SH-SY5Y (cell line): ENCODE measurements at regions not wholly inside any gene's neighbourhood (a gene's known extent, or its start where the extent isn't known, plus 50 kb on each side); places are given as distances from the start of the nearest gene placed in this dataset.

Experiments used
- GATA2 ChIP-seq: IDR thresholded peaks from 2 replicates; pipeline ENCODE4 v1.6.1; 2011; ENCODE audit warnings: mild to moderate bottlenecking, low read depth, low read length
- GATA3 ChIP-seq: IDR thresholded peaks from 2 replicates; pipeline ENCODE4 v1.6.1; 2011; ENCODE audit warnings: low read depth, mild to moderate bottlenecking, low read length, moderate library complexity

DNA sequence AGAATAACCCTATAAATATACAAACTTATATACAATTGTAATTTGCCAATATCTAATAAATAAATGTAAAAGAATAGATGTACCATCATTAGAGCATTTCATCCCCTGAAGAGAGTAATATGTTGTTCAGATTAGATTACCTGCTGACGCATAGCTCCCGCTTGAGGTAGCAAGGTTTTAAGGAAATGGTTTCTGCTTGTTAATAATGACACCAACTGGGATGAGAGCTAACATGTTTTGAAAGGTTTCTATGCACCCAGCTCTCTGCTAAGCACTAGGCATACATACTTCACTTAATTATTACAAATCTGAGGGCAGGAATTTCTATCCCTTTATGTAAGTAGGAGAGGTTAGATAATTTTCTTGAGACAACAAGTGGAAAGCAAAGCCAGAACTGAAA lies 1003.3 kb upstream of the SORCS1 start:
- no peak for TF ChIP-seq GATA3
- no peak for TF ChIP-seq GATA2

DNA sequence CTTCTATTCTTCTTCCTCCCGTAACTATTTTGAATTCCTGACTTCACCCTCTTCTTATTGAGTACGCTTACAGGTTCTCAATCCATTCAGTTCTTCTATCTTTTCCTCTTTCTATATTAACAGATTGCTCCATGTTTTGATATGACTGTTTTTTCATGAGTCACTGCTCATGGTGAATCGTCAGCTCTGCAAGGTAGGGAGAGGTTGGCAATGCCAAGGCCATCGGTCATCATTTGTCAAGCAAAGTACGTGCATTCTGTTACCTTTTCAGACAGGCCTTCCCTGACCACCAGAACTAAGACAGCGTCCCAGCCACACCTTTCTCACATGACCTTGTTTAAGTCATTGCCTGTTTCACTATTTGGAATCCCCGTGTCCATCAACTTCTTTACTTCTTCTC lies 1001.9 kb upstream of the SORCS1 start:
- no peak for TF ChIP-seq GATA3
- no peak for TF ChIP-seq GATA2

DNA sequence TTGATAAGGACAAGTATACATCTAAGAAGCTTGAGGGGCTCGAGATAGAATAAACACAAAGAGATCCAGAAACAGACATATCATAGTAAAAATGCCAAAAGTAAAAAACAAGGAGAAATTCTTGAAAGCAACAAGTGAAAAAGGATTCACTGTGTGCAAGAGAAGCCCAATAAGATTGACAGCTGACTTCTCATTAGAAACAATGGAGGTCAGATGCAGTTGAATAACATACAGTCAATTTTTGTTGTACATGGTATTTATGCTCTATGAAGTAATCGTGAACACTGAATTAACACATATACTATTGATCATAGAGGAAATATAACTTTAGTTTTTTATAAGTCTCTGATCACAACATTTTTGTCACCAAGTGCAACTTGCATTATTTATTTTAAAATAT lies 982.8 kb upstream of the SORCS1 start:
- TF ChIP-seq GATA2 (no peak), GATA3 (no peak)

DNA sequence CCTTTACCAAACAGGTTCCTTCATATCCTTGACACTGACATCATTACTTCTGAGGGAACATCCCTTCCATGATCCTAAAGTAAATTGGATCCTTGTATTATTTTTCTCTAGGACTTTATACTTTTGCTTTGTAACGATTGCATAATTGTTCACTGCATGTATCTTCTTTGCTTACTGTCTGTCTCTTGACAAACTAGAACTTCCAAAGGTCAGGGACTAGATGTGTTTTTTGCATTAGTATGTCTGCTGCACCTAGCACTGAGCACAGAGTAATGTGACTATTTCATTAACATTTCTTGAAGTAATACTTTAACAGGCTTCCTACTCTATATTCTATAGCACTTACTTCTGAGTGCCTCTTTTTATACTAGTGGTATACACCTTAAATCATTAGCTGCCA lies 976.6 kb upstream of the SORCS1 start:
- TF ChIP-seq GATA3, result no peak
- TF ChIP-seq GATA2, result no peak

DNA sequence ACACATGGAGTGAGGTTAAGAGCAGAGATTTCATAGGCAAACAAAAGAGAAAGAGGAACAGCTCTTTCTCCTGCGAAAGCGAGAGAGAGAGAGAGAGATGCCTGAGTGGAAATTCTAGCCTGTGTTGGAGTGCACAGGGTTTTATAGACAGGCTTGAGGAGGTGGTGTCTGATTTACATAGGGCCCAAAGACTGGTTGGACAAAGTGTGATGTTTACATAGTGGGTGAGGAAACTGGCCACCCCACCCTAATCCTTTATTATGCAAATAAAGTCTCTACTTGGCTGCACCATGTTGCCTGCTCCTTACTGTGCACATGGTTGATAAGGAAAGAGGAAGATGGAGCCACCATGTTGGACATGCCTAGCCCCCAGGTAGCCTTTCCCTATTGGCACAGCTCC lies 967.8 kb upstream of the SORCS1 start:
- TF ChIP-seq GATA3 (no peak), GATA2 (no peak)

DNA sequence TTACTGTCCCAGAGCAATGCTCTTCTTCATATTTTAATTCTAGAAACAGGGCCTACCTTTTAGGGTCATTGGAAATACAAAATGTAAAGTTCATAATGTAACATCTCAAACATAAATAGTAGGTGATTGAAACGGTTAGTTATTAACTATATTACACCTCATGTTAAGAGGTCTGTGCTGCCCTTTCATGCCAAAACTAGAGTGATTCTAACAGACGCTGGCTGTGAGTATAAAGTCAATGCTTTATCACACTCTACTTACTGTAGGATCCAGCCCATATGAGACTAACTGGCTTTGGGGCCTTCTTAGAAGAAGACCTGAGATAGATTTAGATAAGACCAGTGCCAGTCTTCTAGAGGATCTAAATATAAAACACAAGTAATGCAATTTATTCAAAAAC lies 966.1 kb upstream of the SORCS1 start:
- no peak for TF ChIP-seq GATA2
- no peak for TF ChIP-seq GATA3

DNA sequence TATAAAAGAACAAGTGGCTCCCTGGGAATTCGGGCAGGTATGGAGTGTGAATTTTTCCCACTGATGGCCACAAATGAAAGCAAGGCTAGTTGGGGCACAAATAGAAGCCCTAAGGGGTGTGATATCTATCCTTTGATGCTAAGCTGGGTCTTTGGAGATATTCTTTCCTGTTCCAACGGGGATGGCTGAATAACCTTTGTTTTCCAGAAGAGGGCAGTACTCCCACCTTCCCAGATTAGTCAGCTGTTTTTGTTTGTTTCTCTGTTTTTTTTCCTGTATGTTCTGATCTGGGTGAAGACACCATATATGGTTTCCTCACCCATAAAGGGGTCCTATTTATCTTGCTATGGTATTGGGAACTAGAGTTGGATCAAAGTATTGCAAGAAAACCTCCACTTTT lies 947.7 kb upstream of the SORCS1 start:
- TF ChIP-seq GATA3 (no peak), GATA2 (no peak)

DNA sequence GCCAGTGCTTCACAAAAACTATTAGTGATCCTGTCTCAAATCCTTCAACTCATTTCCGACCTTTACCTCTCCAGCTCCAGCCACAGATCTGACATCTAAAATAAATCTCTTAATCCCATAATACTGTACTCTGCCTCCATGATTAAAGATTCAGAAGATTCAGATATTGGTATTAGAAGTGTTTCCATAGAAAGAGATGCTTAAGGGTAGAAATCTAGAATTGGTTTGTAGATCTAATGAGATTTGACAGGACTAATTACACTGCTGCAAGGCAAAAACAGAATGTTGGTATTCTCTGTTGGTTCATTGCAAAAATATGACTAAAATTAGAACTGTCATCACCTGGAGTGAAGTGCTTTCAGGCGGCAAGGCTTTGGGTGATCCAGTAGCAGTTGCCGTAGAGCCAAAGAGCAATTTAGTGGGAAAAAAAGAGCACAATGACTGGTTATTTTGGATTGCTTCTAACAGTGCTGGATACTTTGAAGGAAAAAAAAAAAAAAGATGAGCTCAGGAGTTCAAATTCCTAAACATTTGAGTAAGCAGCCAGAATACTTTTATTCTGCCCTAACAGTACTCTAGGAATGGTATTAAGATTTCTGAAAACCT lies 940.1 kb upstream of the SORCS1 start:
- no peak for TF ChIP-seq GATA2

DNA sequence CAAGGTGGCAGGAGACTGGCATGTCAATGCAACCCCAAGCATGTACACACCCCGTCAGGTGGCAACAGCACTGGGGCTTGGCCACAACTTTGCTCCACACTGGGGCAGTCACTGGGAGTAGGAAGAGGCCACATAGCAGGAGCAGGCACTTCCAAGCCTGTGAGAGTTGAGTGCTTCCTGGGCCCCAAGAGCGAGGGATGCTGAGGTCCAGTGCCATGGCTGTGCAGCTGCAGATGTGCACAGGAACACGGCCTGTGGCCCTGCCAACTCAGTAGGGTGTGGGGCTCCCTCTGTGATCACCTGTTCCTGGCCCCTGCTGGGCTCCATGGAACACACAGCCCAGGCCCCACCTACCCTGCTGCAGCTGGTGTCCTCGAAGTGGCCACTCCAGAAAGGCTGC lies 932.8 kb upstream of the SORCS1 start:
- TF ChIP-seq GATA3, result no peak
- TF ChIP-seq GATA2, result no peak

DNA sequence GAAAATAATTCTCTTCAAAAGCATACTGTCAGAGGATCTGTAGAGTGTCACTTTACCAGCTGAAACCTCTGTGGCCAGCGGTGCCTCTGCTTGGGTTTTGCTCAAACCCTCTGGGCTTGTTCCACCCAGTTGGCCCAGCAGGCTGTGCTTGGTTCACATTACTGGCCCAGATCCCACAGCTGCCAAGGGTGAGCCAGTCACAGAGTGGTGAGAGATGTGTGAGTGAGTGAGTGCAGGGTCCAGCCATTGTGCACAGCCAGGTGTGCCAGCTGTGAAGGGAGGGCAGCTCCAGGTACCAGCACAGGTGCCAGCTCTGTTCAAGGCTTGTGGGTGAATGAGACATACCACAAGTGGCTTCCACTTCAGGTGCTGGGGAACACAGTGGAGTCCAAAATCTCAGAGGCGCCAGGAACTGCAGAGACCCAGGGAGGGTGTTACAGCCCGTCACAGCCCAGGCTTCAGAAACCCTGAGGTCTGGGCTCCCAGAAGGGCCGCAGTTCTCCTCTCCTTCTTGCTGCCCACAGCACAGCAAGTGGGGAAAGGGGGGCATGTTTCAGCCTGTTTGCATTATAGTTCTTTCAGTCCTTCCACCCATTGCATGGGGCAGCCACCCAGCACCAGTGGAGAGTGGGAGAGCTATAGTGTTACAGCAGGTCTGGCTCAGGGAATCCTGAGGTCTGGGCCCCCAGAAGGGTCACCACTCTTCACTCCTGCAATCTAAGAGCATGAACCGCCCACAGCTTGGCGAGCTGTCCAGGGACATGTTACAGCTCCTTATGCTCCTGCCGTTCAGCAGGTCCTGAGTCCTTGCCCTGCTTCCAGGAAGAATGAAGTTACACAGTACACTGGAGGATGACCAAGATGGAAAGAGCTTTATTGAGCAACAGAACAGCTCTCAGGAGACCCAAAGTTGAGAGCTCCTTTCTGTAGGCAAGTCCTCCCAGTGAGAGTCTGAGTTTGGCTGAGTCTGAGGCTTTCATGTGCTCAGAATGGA lies 931.7 kb upstream of the SORCS1 start:
- TF ChIP-seq GATA3 (no peak), GATA2 (no peak)

DNA sequence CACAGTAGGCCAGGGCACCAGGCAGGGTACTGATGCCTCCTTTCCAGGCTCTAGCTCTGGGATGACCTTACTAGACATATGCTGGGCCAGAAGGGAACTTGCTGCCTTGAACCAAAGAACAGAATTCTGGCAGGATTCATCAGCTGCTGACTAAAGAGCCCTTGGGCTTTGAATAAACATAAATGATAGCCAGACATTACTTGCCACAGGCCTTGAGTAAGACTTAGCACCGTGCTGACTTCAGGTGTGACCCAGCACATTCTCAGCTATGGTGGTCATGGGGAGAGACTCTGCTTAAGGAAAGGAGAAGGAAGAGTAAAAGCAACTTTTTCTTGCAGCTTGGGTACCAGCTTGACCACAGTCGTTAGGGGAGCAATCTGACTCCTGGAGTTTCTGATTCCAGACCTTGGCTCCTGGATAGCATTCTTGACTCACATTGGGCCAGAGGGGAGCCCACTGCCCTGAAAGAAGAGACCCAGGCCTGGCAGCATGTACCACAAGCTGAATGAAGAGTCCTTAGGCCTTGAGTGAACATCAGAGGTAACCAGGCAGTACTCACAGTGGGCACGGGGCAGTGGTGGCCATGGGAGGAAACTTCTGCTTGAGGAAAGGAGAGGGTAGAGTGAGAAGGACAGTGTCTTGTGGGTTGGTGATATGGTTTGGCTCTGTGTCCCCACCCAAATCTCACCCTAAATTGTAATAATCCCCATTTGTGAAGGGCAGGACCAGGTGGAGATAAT lies 926.1 kb upstream of the SORCS1 start:
- TF ChIP-seq GATA2 (no peak), GATA3 (no peak)

DNA sequence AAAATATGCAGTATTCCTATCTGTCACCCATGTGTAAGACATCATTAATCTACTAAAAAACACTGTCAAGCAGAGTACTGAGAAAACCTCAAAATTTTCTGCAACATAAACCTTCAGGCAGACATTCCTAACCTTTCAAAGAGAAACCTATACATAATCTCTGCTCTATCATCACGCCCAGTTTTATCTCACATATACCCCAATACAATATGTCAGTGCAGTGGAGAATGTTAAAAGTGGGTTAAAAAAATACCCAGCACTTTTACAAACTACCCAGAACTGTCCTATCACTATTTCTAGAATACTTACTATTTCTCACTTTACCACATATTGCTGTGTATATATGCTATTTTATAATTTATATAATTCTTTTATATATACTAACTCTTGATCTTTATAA lies 922.0 kb upstream of the SORCS1 start:
- no peak for TF ChIP-seq GATA2
- no peak for TF ChIP-seq GATA3

DNA sequence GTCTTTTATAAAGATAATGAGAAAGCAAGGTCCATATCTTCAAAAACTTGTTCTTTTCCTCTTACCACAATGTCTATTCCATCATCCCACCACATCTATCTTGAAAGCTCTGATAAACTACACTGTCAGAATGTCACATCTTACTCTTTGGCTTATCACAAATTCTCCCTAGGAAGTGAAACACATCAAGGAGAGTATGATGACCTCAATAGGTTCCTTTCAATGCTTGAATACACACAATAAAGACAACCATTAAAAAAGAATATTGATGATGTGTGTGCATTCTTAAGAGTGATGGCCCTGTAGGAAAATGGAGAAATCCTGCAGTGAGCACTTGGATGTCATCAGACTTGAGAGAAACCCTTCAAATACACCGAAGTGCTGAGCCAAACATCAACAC lies 918.1 kb upstream of the SORCS1 start:
- TF ChIP-seq GATA2, result no peak
- TF ChIP-seq GATA3, result no peak

DNA sequence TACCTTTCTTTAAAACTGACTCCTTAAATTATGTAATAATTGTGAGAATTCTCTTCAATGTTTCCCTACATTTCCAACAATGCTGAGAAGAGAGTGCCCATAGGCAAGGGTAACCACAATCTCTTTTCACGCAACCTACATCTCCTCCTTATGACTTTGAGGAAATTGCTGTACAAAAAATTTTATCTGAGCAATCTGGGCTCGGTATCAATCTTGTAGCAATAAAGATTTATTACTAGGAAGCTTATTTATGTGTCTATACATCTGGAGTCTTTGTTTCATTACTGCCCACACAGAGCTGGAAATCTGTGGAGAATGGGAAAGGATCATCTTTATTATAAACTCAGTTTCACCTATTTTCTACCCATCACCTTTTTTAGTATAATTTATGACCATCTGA lies 913.8 kb upstream of the SORCS1 start:
- TF ChIP-seq GATA3 (no peak), GATA2 (no peak)
